D721Med (cell line): ENCODE measurements at regions not wholly inside any gene's neighbourhood (a gene's known extent, or its start where the extent isn't known, plus 50 kb on each side); places are given as distances from the start of the nearest gene placed in this dataset.
A peak's percentile ranks its signal among the peaks of the same experiment; 100 is the strongest.

Experiments
- DNase-seq: peaks from one replicate; pipeline ENCODE4 v3.0.0; 2011; ENCODE audit warnings: low spot score; ENCODE audit not compliant: insufficient read length
- FAIRE-seq: peaks from 2 replicates; lab custom pipeline; 2011; peaks lifted over from hg19 to GRCh38; lab: Jason Lieb, UNC
- TF ChIP-seq, protein P1 (sequence below): IDR thresholded peaks from 2 replicates; pipeline ENCODE4 v1.5.1; 2012; ENCODE audit warnings: mild to moderate bottlenecking, control low read depth; ENCODE audit not compliant: insufficient read depth; ENCODE audit errors: missing control alignments

GRCh38 chr2:156852210-156852609, 405.3 kb upstream of the GALNT5 start:
- no peak for FAIRE-seq
- no peak for DNase-seq
- TF ChIP-seq, protein P1, sequence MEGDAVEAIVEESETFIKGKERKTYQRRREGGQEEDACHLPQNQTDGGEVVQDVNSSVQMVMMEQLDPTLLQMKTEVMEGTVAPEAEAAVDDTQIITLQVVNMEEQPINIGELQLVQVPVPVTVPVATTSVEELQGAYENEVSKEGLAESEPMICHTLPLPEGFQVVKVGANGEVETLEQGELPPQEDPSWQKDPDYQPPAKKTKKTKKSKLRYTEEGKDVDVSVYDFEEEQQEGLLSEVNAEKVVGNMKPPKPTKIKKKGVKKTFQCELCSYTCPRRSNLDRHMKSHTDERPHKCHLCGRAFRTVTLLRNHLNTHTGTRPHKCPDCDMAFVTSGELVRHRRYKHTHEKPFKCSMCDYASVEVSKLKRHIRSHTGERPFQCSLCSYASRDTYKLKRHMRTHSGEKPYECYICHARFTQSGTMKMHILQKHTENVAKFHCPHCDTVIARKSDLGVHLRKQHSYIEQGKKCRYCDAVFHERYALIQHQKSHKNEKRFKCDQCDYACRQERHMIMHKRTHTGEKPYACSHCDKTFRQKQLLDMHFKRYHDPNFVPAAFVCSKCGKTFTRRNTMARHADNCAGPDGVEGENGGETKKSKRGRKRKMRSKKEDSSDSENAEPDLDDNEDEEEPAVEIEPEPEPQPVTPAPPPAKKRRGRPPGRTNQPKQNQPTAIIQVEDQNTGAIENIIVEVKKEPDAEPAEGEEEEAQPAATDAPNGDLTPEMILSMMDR = no peak

- FAIRE-seq (no peak), DNase-seq (no peak)
- TF ChIP-seq, protein P1 = no peak
These were observed 404.8 kb upstream of the GALNT5 start for GRCh38 chr2:156852681-156853080.

GRCh38 chr2:156864325-156864724, 393.2 kb upstream of the GALNT5 start:
- FAIRE-seq (peak; percentile 6), DNase-seq (no peak)
- TF ChIP-seq, protein P1 = no peak

- FAIRE-seq (no peak), DNase-seq (no peak)
- TF ChIP-seq, protein P1 = no peak
These were observed 392.8 kb upstream of the GALNT5 start for GRCh38 chr2:156864753-156865152.

GRCh38 chr2:156867201-156867600, 390.3 kb upstream of the GALNT5 start:
- DNase-seq (no peak), FAIRE-seq (no peak)
- TF ChIP-seq, protein P1 = no peak

- TF ChIP-seq, protein P1 = no peak
- FAIRE-seq = no peak
These were observed 382.8 kb upstream of the GALNT5 start for GRCh38 chr2:156874707-156875106.

GRCh38 chr2:156883804-156884203, 373.7 kb upstream of the GALNT5 start:
- DNase-seq (no peak), FAIRE-seq (peak; percentile 38)
- TF ChIP-seq, protein P1 = no peak

More at GRCh38 chr2:156874707-156875106, 382.8 kb upstream of the GALNT5 start:
- DNase-seq = no peak
